ENCODE measurements at regions not wholly inside any gene's neighbourhood (a gene's known extent, or its start where the extent isn't known, plus 50 kb on each side); places are given as distances from the start of the nearest gene placed in this dataset.
"Not testable (repeated sequence)": the region's sequence is repeated elsewhere in the genome, so short reads cannot be mapped to it uniquely, and the experiment has no call there.

DNA sequence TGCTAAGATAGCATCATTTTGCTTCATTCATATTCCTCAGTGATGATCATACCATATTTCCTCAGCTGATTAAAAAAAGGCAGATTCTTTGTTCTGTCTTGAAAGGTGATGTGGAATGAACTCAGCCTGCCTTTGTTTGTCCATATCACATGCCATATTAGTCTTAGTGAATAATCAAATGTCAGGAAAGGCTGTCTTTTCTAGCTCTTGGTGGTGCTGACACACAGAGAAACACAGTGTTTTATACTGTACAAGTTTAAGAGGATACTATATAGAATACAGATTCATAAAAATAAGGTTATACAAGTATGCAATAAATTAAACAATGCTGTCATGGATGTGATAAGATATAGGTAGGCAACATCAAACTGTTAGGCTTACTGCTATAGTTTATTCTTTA lies 97.1 kb upstream of the FAM98A start:
- DNase-seq (ENCODE audit: low read depth): no peak
- H3K4me3 ChIP-seq (ENCODE audit: low read depth, low read length): no peak overlapping the region
- TF ChIP-seq, protein P1, sequence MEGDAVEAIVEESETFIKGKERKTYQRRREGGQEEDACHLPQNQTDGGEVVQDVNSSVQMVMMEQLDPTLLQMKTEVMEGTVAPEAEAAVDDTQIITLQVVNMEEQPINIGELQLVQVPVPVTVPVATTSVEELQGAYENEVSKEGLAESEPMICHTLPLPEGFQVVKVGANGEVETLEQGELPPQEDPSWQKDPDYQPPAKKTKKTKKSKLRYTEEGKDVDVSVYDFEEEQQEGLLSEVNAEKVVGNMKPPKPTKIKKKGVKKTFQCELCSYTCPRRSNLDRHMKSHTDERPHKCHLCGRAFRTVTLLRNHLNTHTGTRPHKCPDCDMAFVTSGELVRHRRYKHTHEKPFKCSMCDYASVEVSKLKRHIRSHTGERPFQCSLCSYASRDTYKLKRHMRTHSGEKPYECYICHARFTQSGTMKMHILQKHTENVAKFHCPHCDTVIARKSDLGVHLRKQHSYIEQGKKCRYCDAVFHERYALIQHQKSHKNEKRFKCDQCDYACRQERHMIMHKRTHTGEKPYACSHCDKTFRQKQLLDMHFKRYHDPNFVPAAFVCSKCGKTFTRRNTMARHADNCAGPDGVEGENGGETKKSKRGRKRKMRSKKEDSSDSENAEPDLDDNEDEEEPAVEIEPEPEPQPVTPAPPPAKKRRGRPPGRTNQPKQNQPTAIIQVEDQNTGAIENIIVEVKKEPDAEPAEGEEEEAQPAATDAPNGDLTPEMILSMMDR (conservative IDR thresholded peaks at IDR 0.05; ENCODE audit: low read depth, low read length): no peak

DNA sequence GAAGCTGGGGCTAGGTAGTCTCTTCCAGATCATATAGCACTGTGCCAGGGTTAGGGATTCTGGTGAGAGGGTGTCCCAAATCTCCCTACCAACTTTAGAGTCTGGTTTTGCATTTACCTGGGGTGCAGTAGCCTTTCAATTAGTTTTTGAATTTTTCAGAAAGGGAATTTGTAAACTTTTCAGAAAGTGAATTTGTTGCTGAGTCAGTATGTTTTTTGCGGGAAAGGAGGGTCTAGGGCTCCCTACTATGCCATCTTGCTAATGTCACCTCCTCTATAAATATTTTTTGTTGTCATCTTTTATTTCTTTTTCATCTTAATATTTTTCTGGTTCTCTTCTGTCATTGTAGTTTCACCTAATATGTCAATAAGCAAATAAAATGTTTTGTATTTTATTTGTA lies 95.8 kb upstream of the FAM98A start:
- no peak overlapping the region for H3K4me3 ChIP-seq (ENCODE audit: low read depth, low read length)
- TF ChIP-seq, protein P1 (conservative IDR thresholded peaks at IDR 0.05; ENCODE audit: low read depth, low read length): no peak
- DNase-seq (ENCODE audit: low read depth): no peak

DNA sequence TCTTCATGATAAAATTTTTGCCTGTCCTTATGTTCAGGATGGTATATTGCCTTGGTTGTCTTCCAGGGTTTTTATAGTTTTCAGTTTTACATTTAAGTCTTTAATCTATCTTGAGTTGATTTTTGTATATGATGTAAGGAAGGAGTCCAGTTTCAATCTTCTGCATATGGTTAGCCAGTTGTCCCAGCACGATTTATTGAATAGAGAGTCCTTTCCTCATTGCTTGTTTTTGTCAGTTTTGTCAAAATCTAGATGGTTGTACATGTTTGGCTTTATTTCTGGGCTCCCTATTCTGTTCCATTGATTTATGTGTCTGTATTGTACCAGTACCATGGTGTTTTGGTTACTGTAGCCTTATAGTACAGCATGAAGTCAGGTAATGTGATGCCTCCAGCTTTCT lies 91.6 kb upstream of the FAM98A start:
- not testable (repeated sequence) for DNase-seq (ENCODE audit: low read depth); H3K4me3 ChIP-seq (ENCODE audit: low read depth, low read length)

DNA sequence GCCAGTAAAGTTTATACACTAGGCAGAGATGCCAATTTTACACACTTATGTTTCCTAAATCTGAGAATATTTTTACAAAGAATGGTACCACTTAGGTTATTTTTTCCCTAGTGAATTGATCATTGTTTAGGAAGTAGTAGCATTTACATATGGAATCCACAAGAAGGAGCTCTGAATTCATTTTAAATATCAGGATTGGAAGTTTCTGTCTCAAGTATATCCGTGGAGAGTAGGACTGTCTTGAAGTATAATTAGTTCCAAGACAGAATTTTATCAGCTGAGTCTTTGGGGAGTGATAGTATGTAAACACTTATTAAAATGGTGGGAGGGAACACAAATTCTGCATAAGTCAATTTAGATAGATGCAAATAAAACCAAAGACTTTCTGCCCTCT lies 82.3 kb upstream of the FAM98A start:
- TF ChIP-seq, protein P1 (conservative IDR thresholded peaks at IDR 0.05; ENCODE audit: low read depth, low read length): no peak
- H3K4me3 ChIP-seq (ENCODE audit: low read depth, low read length): no peak overlapping the region
- peak; percentile 10 for DNase-seq (ENCODE audit: low read depth)

DNA sequence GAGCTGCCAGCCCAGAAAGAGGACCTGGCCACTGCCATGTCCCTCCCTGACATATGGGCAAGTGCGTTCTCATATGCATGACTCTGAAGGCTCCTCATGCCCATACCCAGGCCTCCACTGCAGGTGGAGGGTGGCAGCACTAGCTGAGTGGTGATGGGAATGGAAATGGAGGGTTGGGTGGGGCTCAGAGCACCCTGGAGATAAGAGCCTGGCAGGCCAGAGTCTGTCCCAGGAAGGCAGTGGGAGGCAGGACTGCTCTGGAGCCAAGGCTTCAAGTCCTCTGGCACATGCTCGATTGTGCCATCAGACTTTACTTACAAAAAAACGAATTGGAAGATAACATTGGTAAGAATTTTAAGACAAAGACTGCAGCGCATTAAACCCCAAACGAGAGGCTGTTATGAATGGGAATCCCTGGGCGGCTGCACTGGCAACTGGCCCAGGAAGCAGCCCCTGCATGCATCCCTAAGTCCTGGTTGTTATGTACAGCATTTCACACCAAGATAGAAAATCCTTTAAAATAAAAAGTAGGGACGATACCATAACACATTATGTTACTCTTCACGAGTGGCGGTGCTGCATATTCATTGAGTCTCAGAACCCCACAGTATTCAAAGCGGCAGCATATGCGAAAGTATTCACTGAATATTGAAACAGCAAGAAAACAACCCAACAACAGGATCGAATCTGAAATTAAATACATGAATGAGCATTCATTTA lies 81.7 kb upstream of the FAM98A start:
- TF ChIP-seq, protein P1 (conservative IDR thresholded peaks at IDR 0.05; ENCODE audit: low read depth, low read length): no peak
- no peak for DNase-seq (ENCODE audit: low read depth)
- H3K4me3 ChIP-seq (ENCODE audit: low read depth, low read length): no peak overlapping the region

DNA sequence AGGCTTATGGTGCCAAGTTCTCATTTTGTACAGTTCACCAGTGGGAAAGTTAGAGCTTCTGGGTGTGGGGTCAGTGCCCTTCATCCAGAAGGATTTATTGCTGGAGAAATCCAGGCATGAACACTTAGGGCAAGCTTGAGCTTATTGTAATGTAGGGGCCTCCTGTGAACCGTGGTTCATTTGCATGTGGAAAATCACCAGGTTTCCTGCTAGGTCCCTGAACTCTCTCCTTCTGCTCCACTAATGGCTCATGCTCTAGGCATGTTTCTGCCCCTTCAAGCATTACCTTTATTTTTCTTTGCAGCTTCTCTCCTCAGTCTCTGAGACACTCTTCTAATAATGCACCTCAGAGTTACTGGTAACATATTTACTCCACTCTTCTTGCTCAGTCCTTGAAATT lies 79.3 kb upstream of the FAM98A start:
- TF ChIP-seq, protein P1 (conservative IDR thresholded peaks at IDR 0.05; ENCODE audit: low read depth, low read length): no peak
- H3K4me3 ChIP-seq (ENCODE audit: low read depth, low read length): no peak overlapping the region
- DNase-seq (ENCODE audit: low read depth): no peak

DNA sequence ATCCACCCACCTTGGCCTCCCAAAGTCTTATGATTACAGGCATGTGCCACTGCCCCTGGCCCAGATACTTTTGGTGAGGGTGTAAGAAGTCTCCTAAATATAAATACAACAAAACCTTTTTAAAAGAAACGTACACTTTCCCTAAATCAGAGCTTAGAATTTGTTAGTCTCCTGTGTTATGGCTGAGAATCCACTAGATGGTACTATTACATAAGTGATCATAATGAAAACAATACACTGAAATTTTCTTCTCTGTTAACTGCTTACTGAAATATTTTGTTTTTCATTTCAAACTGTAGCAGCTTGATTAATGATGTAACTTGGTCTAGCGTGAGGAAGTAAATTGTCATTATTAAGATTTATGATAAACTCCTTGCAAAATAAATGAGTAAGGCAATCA lies 74.8 kb upstream of the FAM98A start:
- peak; percentile 44 for DNase-seq (ENCODE audit: low read depth)
- H3K4me3 ChIP-seq (ENCODE audit: low read depth, low read length): no peak overlapping the region
- TF ChIP-seq, protein P1 (conservative IDR thresholded peaks at IDR 0.05; ENCODE audit: low read depth, low read length): peak; percentile 28
